GM13976 (cell line): ENCODE measurements at regions not wholly inside any gene's neighbourhood (a gene's known extent, or its start where the extent isn't known, plus 50 kb on each side); places are given as distances from the start of the nearest gene placed in this dataset.

ENCODE experiments used
- DNase-seq: peaks from one replicate; pipeline ENCODE4 v3.0.0; 2012; ENCODE audit warnings: low spot score
- CTCF ChIP-seq: IDR thresholded peaks from 2 replicates; pipeline ENCODE4 v1.5.1; 2012; ENCODE audit warnings: borderline replicate concordance, mild to moderate bottlenecking; ENCODE audit not compliant: insufficient read depth; ENCODE audit errors: extremely low read depth, missing control alignments, control extremely low read depth
- in situ Hi-C: fragments of 300-500 bp; cut with MboI; formaldehyde crosslinking; loops from one replicate; pipeline ENCODE4 v1.12.0; 2022; ENCODE audit warnings: low sequenced_read_pairs, mixed read lengths, inconsistent platforms; ENCODE audit not compliant: unreplicated experiment

- no peak for TF ChIP-seq CTCF
- in situ Hi-C loops, result no loop called here
- no peak for DNase-seq
Measured at GRCh38 chr11:91967026-91967690, 257.5 kb upstream of the FAT3 start.

- DNase-seq, result no peak
- no peak for TF ChIP-seq CTCF
- in situ Hi-C loops, result no loop called here
Measured at GRCh38 chr11:91966368-91966767, 258.2 kb upstream of the FAT3 start.

- DNase-seq, result no peak
- in situ Hi-C loops, result no loop called here
- TF ChIP-seq CTCF, result no peak
Measured at GRCh38 chr11:91960770-91961169, 263.8 kb upstream of the FAT3 start.

- no peak for DNase-seq
- in situ Hi-C loops, result no loop called here
- no peak for TF ChIP-seq CTCF
Measured at GRCh38 chr11:91959411-91959810, 265.2 kb upstream of the FAT3 start.

- in situ Hi-C loops, result no loop called here
- DNase-seq, result no peak
- TF ChIP-seq CTCF, result no peak
Measured at GRCh38 chr11:91956711-91957110, 267.9 kb upstream of the FAT3 start.

GRCh38 chr11:91955206-91955605 lies 269.4 kb upstream of the FAT3 start:
- TF ChIP-seq CTCF, result no peak
- in situ Hi-C loops, result no loop called here
- DNase-seq, result no peak
